Memory B cell (primary cell): ENCODE measurements at regions not wholly inside any gene's neighbourhood (a gene's known extent, or its start where the extent isn't known, plus 50 kb on each side); places are given as distances from the start of the nearest gene placed in this dataset.

Source experiments
- ATAC-seq: fragments of 150-1000 bp; cut with Tn5 transposase; 2 replicates; pipeline ENCODE4 v1.10.0; 2021; ENCODE audit warnings: low read depth, mild to moderate bottlenecking, moderate library complexity
- DNase-seq, 2 donors: peaks; one replicate each; pipeline ENCODE4 v3.0.0; 2022; ENCODE audit warnings: low spot score in 2 of 2
- H3K27ac Mint-ChIP-seq: one replicate; pipeline ENCODE4 v1.8.0; 2022; ENCODE audit warnings: mild to moderate bottlenecking, moderate library complexity, mixed read lengths
- H3K27me3 Mint-ChIP-seq: one replicate; pipeline ENCODE4 v1.8.0; 2022; ENCODE audit warnings: mixed read lengths
- H3K36me3 Mint-ChIP-seq: one replicate; pipeline ENCODE4 v1.8.0; 2022; ENCODE audit warnings: mild to moderate bottlenecking, mixed read lengths
- H3K4me1 Mint-ChIP-seq: one replicate; pipeline ENCODE4 v1.8.0; 2022; ENCODE audit warnings: mixed read lengths
- H3K4me3 Mint-ChIP-seq: one replicate; pipeline ENCODE4 v1.8.0; 2022; ENCODE audit warnings: mild to moderate bottlenecking, moderate library complexity, mixed read lengths
- H3K9me3 Mint-ChIP-seq: one replicate; pipeline ENCODE4 v1.8.0; 2022; ENCODE audit warnings: mixed read lengths

- Mint-ChIP-seq H3K4me3 (no peak overlapping the region), H3K36me3 (no peaks in the 10 kb centered on the region), H3K9me3 (no peaks in the 10 kb centered on the region), H3K4me1 (no peaks in the 10 kb centered on the region), H3K27me3 (peaks cover 19% of the 10 kb centered on the region), H3K27ac (no peak overlapping the region)
- ATAC-seq (no peak), DNase-seq (no peak)
These were observed 205.7 kb downstream of the FOXD2 start for GRCh38 chr1:47643306-47644211.

GRCh38 chr1:47644212-47644573 is 206.3 kb downstream of the FOXD2 start:
- H3K27ac Mint-ChIP-seq = no peak overlapping the region
- H3K4me1 Mint-ChIP-seq = no peaks in the 10 kb centered on the region
- H3K9me3 Mint-ChIP-seq = no peaks in the 10 kb centered on the region
- ATAC-seq (no peak), DNase-seq (no peak)
- peaks cover 19% of the 10 kb centered on the region for H3K27me3 Mint-ChIP-seq
- no peaks in the 10 kb centered on the region for H3K36me3 Mint-ChIP-seq
- H3K4me3 Mint-ChIP-seq = no peak overlapping the region

DNA sequence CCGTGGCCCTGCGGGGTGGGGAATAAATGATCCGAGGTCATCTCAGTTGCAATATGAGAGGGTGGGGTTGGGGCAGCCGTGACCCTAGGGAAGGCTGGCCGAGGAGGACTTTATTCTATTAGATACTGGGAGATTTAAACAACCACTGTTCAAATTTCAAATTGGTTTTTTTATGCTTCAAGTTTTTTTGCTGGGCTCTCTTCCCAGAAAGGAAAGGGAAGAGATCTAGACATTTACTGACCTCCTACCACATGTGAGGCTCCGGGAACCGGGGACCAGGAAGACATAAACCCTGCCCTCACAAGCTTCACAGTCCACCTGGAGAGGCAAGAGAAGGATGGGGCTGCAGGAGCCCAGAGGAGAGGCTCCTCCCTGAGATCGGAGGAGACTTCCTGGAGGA is 207.3 kb downstream of the FOXD2 start:
- Mint-ChIP-seq H3K4me1 (no peaks in the 10 kb centered on the region), H3K27ac (no peak overlapping the region), H3K36me3 (no peaks in the 10 kb centered on the region), H3K27me3 (peaks cover 14% of the 10 kb centered on the region), H3K4me3 (no peak overlapping the region), H3K9me3 (no peaks in the 10 kb centered on the region)
- ATAC-seq (no peak), DNase-seq (no peak)

GRCh38 chr1:47646676-47647075 is 208.8 kb downstream of the FOXD2 start:
- H3K4me1 Mint-ChIP-seq = no peaks in the 10 kb centered on the region
- ATAC-seq (no peak), DNase-seq (no peak)
- no peak overlapping the region for H3K4me3 Mint-ChIP-seq
- peaks cover 11% of the 10 kb centered on the region for H3K27me3 Mint-ChIP-seq
- no peak overlapping the region for H3K27ac Mint-ChIP-seq
- H3K36me3 Mint-ChIP-seq = no peaks in the 10 kb centered on the region
- no peaks in the 10 kb centered on the region for H3K9me3 Mint-ChIP-seq

DNA sequence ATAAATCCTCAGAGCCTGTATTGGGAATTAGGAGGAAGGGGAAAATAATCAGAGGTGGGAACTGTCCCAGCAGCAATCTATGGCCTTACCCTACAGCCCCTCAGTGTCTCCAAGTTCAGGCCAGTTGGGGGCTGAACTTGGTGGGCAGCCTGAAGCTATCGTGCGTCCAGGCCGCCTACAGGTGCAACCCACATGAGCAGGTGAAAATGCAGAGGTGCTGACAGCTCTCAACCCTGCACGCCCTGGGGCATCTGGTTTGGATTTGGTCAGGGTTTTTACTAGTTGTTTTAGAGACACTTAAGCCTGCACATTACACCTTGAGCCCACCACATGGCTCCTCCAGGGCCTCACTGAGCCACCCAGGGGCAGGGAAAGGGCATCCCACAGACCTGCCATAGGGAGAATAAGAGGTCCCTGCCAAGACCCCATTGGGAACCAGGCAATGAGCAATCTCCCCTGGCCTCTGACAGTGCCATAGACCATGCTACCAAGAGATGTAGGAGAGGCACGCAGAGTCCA is 209.5 kb downstream of the FOXD2 start:
- no peak overlapping the region for H3K27ac Mint-ChIP-seq

DNA sequence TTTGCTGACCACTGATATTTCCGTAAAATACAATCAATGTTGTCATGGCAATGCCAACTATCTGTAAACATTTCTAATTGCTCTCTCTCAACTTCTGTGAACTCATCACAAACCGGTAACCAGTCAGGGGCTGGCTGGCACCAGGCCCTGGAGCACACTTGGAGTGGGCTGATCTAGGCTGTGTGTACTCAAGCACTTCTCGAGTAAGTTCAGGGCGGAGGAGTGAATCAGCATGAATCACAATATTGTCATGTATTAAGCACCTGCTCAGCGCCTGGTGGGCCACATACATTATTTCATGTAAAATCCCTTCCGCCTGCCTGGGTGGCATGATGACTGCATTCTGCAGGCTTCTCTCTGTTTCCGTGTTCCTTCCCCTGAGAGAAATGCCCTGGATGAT is 212.4 kb downstream of the FOXD2 start:
- no peaks in the 10 kb centered on the region for H3K9me3 Mint-ChIP-seq
- peaks cover 6% of the 10 kb centered on the region for H3K27me3 Mint-ChIP-seq
- no peak for ATAC-seq

More for the DNA sequence above, 209.5 kb downstream of the FOXD2 start:
- Mint-ChIP-seq H3K27me3 (peaks cover 9% of the 10 kb centered on the region), H3K4me3 (no peak overlapping the region), H3K36me3 (no peaks in the 10 kb centered on the region), H3K4me1 (no peaks in the 10 kb centered on the region), H3K9me3 (no peaks in the 10 kb centered on the region)
- DNase-seq (no peak), ATAC-seq (no peak)

GRCh38 chr1:47650611-47651010 is 212.8 kb downstream of the FOXD2 start:
- no peaks in the 10 kb centered on the region for H3K9me3 Mint-ChIP-seq
- no peak overlapping the region for H3K4me3 Mint-ChIP-seq
- no peaks in the 10 kb centered on the region for H3K4me1 Mint-ChIP-seq
- ATAC-seq = no peak
- no peaks in the 10 kb centered on the region for H3K36me3 Mint-ChIP-seq
- peaks cover 4% of the 10 kb centered on the region for H3K27me3 Mint-ChIP-seq
- DNase-seq = no peak
- no peak overlapping the region for H3K27ac Mint-ChIP-seq

More for the DNA sequence above, 212.4 kb downstream of the FOXD2 start:
- no peak for DNase-seq
- Mint-ChIP-seq H3K27ac (no peak overlapping the region), H3K36me3 (no peaks in the 10 kb centered on the region), H3K4me1 (no peaks in the 10 kb centered on the region), H3K4me3 (no peak overlapping the region)

GRCh38 chr1:47651311-47652089 is 213.7 kb downstream of the FOXD2 start:
- H3K4me3 Mint-ChIP-seq = no peak overlapping the region
- H3K27me3 Mint-ChIP-seq = peaks cover 10% of the 10 kb centered on the region
- H3K36me3 Mint-ChIP-seq = no peaks in the 10 kb centered on the region
- no peak for ATAC-seq
- no peaks in the 10 kb centered on the region for H3K9me3 Mint-ChIP-seq
- DNase-seq = no peak
- no peaks in the 10 kb centered on the region for H3K4me1 Mint-ChIP-seq
- H3K27ac Mint-ChIP-seq = no peak overlapping the region

- H3K27ac Mint-ChIP-seq = no peak overlapping the region
- no peak for ATAC-seq
- H3K27me3 Mint-ChIP-seq = peaks cover 18% of the 10 kb centered on the region
- no peaks in the 10 kb centered on the region for H3K9me3 Mint-ChIP-seq
- no peaks in the 10 kb centered on the region for H3K4me1 Mint-ChIP-seq
- no peak for DNase-seq
- no peak overlapping the region for H3K4me3 Mint-ChIP-seq
- no peaks in the 10 kb centered on the region for H3K36me3 Mint-ChIP-seq
These were observed 217.9 kb downstream of the FOXD2 start for GRCh38 chr1:47655521-47656300.

DNA sequence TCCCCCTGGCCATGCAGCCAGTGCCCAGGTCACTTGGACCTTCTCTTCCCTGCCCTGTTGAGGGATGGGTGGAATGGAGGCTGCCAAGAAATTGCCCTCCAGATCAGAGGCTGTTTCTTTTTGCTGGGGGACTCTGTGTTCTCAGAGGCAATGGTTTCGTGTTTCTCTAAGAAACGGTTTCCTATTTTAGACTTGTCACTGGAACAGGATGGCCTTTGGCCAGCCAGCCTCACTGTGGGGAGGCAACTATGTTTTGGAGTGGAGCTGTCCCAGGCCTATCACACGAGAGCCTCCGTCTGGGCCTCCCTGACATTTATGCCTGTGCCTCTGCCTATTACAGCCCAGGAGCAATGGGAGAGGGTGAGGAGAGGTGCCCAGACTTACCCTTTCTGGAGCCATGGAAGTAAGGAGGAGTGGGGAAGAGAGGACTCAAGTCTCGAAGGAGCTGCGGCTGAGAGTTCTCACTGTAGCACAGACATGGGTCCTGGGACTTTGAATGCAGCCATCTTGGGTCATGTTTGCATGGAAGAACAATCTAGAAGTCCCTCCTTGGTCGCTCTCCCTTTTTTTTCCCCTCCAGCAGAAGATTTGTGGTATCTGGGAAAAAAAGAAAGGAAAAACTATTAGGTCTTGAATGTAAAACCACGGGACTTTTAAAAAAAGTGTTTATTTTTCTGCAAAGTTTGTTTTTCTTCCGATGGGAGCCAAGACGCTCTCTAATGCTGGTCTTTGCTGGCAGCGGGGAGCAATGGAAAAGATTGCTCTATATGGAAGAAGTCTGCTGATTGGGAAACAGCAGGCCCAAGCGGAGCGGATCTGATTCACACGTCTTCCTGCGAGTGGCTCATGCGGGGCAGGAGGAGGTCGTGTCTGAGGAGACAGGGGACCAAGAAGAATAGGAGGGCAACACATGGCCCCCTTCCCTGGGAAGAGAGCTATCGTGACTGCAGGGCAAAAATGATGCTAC is 219.2 kb downstream of the FOXD2 start:
- Mint-ChIP-seq H3K36me3 (no peaks in the 10 kb centered on the region), H3K4me1 (no peaks in the 10 kb centered on the region), H3K27ac (no peak overlapping the region), H3K27me3 (peaks cover 18% of the 10 kb centered on the region), H3K9me3 (no peaks in the 10 kb centered on the region), H3K4me3 (no peak overlapping the region)
- DNase-seq (no peak), ATAC-seq (no peak)

- ATAC-seq (no peak), DNase-seq (no peak)
- Mint-ChIP-seq H3K9me3 (no peaks in the 10 kb centered on the region), H3K36me3 (no peaks in the 10 kb centered on the region), H3K27ac (no peak overlapping the region), H3K4me3 (no peak overlapping the region), H3K4me1 (no peaks in the 10 kb centered on the region), H3K27me3 (peaks cover 18% of the 10 kb centered on the region)
These were observed 220.5 kb downstream of the FOXD2 start for GRCh38 chr1:47658161-47658920.

DNA sequence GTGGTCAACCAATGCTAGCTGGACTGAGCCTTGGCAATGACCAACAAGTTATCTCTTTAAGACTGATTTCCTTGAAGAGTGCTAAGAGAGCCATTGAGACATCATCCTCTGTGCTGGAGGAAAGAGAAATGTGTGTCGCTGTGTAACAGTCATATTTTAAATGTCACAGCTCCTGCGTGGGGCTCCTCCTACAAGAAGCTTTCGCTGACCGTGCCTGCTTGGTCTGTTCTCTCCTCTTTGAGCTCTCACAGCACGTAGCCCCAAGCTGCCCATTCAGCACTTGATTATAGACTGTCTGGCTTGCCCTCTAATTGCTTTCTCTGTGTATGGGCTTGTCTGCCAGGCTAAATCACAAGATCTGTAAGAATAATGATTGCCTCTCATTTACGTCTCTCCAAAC is 221.3 kb downstream of the FOXD2 start:
- ATAC-seq = no peak
- Mint-ChIP-seq H3K9me3 (no peaks in the 10 kb centered on the region), H3K4me1 (no peaks in the 10 kb centered on the region), H3K27ac (no peak overlapping the region), H3K27me3 (peaks cover 18% of the 10 kb centered on the region), H3K36me3 (no peaks in the 10 kb centered on the region), H3K4me3 (no peak overlapping the region)
- no peak for DNase-seq
